ENCODE measurements at regions not wholly inside any gene's neighbourhood (a gene's known extent, or its start where the extent isn't known, plus 50 kb on each side); places are given as distances from the start of the nearest gene placed in this dataset.

DNA sequence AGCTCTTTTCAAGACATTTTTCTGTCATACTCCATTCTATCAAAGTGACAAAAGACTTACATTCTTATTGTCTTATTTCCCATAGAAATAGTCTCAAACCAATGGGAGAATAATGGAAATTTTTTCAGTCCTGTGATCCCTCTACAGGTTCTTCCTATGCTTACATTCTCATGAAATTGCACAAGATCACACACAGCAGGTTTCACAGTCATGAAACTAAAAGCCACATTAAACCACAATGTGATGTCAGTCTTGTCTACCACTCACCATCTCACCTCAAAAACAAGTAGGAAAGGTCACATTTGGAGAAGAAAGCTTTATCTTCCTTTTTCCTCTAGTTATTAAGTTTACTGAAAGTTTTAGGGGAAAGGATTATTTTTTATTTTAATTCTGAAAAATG, 161.0 kb upstream of the RORA start:
- no peak for DNase-seq (ENCODE audit: low read depth, low spot score)
- Histone ChIP-seq H3K27me3 (ENCODE audit: control insufficient read depth, insufficient read depth, low read length) (no peaks in the 10 kb centered on the region), H3K9me3 (ENCODE audit: control insufficient read depth, insufficient read depth, low read length) (no peaks in the 10 kb centered on the region), H3K27ac (ENCODE audit: low read depth, low read length) (no peak overlapping the region), H3K4me3 (ENCODE audit: low read depth, low read length) (no peak overlapping the region)
- CTCF ChIA-PET = no interaction called here
- POLR2A ChIA-PET = no interaction called here
- TF ChIP-seq, protein P1, sequence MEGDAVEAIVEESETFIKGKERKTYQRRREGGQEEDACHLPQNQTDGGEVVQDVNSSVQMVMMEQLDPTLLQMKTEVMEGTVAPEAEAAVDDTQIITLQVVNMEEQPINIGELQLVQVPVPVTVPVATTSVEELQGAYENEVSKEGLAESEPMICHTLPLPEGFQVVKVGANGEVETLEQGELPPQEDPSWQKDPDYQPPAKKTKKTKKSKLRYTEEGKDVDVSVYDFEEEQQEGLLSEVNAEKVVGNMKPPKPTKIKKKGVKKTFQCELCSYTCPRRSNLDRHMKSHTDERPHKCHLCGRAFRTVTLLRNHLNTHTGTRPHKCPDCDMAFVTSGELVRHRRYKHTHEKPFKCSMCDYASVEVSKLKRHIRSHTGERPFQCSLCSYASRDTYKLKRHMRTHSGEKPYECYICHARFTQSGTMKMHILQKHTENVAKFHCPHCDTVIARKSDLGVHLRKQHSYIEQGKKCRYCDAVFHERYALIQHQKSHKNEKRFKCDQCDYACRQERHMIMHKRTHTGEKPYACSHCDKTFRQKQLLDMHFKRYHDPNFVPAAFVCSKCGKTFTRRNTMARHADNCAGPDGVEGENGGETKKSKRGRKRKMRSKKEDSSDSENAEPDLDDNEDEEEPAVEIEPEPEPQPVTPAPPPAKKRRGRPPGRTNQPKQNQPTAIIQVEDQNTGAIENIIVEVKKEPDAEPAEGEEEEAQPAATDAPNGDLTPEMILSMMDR (IDR thresholded peaks at IDR 0.05; ENCODE audit: low read depth, low read length) = no peak

- H3K9me3 ChIP-seq (ENCODE audit: control insufficient read depth, insufficient read depth, low read length) = no peaks in the 10 kb centered on the region
- TF ChIP-seq, protein P1 (IDR thresholded peaks at IDR 0.05; ENCODE audit: low read depth, low read length) = no peak
- ChIA-PET CTCF (no interaction called here), POLR2A (no interaction called here)
- no peak for DNase-seq (ENCODE audit: low read depth, low spot score)
- no peak overlapping the region for H3K27ac ChIP-seq (ENCODE audit: low read depth, low read length)
- H3K27me3 ChIP-seq (ENCODE audit: control insufficient read depth, insufficient read depth, low read length) = no peaks in the 10 kb centered on the region
- H3K4me3 ChIP-seq (ENCODE audit: low read depth, low read length) = no peak overlapping the region
Observed at GRCh38 chr15:61389334-61390028, 160.4 kb upstream of the RORA start.

DNA sequence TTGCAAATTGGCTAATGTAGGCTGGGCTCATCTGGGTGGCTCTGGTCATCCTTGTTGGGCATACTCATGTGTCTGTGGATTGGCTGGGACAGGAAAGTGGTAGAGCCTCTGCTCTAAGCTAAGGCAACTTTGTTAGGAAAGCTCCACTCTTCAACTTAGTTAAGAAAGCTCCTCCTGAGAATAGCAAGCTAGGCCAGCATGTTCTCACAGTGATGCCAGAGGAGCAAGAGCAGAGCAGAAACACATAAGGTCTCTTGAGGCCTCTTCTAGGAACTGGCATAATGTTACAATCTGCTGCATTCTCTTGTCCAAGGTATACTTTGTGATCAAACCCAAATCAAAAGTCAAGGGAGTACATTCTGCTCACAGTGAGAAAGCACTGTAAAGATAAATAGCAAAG, 158.6 kb upstream of the RORA start:
- ChIA-PET POLR2A (no interaction called here), CTCF (no interaction called here)
- no peak for DNase-seq (ENCODE audit: low read depth, low spot score)
- no peaks in the 10 kb centered on the region for H3K9me3 ChIP-seq (ENCODE audit: control insufficient read depth, insufficient read depth, low read length)
- no peaks in the 10 kb centered on the region for H3K27me3 ChIP-seq (ENCODE audit: control insufficient read depth, insufficient read depth, low read length)
- no peak overlapping the region for H3K27ac ChIP-seq (ENCODE audit: low read depth, low read length)
- H3K4me3 ChIP-seq (ENCODE audit: low read depth, low read length) = no peak overlapping the region
- TF ChIP-seq, protein P1 (IDR thresholded peaks at IDR 0.05; ENCODE audit: low read depth, low read length) = no peak

DNA sequence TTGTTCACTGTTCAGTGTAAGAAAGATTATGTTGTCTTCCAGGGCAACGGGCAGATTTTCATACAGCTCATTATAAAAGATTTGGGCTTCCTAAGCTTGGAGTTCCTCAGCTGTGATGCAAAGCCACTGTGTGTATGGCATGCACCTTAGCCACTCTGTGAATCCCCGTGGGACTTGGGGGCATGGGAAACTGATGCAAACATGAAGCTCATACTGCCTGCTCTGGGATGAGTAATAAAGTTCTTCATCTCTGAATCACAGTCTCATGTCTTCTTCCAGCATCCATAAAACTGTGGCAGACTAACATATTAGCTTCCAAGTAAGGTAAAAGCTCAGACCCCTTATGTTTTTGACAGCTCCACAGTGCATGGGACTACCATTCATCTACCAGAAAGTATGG, 154.3 kb upstream of the RORA start:
- no peak overlapping the region for H3K27ac ChIP-seq (ENCODE audit: low read depth, low read length)
- ChIA-PET POLR2A (no interaction called here), CTCF (no interaction called here)
- no peak for DNase-seq (ENCODE audit: low read depth, low spot score)
- H3K4me3 ChIP-seq (ENCODE audit: low read depth, low read length) = no peak overlapping the region
- H3K27me3 ChIP-seq (ENCODE audit: control insufficient read depth, insufficient read depth, low read length) = no peaks in the 10 kb centered on the region
- H3K9me3 ChIP-seq (ENCODE audit: control insufficient read depth, insufficient read depth, low read length) = no peaks in the 10 kb centered on the region
- TF ChIP-seq, protein P1 (IDR thresholded peaks at IDR 0.05; ENCODE audit: low read depth, low read length) = no peak

DNA sequence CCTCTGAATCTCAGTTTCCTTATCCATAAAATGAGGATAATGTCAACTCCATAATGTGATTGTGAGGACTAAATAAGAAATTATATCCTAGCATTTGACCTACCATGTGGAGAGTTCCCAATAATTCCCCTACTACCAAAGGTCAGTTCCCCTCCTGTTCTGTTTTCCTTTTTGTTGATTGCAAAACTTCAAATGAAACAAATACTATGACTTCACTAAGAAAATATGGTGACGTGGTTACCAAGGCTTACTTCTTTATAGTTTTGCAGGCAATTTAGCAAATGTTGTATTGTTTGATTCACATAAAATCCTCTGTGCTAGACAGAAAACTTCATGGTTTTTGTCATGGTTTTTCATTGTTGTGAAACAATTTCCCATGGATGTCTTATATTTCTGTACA, 153.8 kb upstream of the RORA start:
- TF ChIP-seq, protein P1 (IDR thresholded peaks at IDR 0.05; ENCODE audit: low read depth, low read length) = no peak
- Histone ChIP-seq H3K9me3 (ENCODE audit: control insufficient read depth, insufficient read depth, low read length) (no peaks in the 10 kb centered on the region), H3K27ac (ENCODE audit: low read depth, low read length) (no peak overlapping the region), H3K27me3 (ENCODE audit: control insufficient read depth, insufficient read depth, low read length) (no peaks in the 10 kb centered on the region), H3K4me3 (ENCODE audit: low read depth, low read length) (no peak overlapping the region)
- no peak for DNase-seq (ENCODE audit: low read depth, low spot score)
- ChIA-PET CTCF (no interaction called here), POLR2A (no interaction called here)

All from AG04450 (cell line).